Neural crest cell (in vitro differentiated cells): ENCODE measurements at regions not wholly inside any gene's neighbourhood (a gene's known extent, or its start where the extent isn't known, plus 50 kb on each side); places are given as distances from the start of the nearest gene placed in this dataset.

Experiments used
- DNase-seq: peaks from one replicate; pipeline ENCODE4 v3.0.0; 2021; ENCODE audit warnings: low read depth, mixed read lengths, low spot score
- H3K27ac Mint-ChIP-seq: one replicate; pipeline ENCODE4 v1.8.0; 2021; ENCODE audit warnings: mild to moderate bottlenecking, mixed read lengths; ENCODE audit not compliant: unreplicated experiment
- H3K27me3 Mint-ChIP-seq: 2 replicates; pipeline ENCODE4 v1.8.0; 2021; ENCODE audit warnings: low read depth, mild to moderate bottlenecking, mixed read lengths
- H3K36me3 Mint-ChIP-seq: 2 replicates; pipeline ENCODE4 v1.8.0; 2021; ENCODE audit warnings: low read depth, mild to moderate bottlenecking, mixed read lengths
- H3K4me1 Mint-ChIP-seq: 2 replicates; pipeline ENCODE4 v1.8.0; 2021; ENCODE audit warnings: mixed read lengths
- H3K4me3 Mint-ChIP-seq: one replicate; pipeline ENCODE4 v1.8.0; 2021; ENCODE audit warnings: mild to moderate bottlenecking, mixed read lengths
- H3K9me3 Mint-ChIP-seq: 2 replicates; pipeline ENCODE4 v1.8.0; 2021; ENCODE audit warnings: mixed read lengths
- TF ChIP-seq, protein P1 (sequence below): fragments of 200-600 bp; sonication (generic); conservative IDR thresholded peaks from 2 replicates; pipeline ENCODE4 v1.5.0; 2021; ENCODE audit warnings: antibody characterized with exemption, mild to moderate bottlenecking

DNA sequence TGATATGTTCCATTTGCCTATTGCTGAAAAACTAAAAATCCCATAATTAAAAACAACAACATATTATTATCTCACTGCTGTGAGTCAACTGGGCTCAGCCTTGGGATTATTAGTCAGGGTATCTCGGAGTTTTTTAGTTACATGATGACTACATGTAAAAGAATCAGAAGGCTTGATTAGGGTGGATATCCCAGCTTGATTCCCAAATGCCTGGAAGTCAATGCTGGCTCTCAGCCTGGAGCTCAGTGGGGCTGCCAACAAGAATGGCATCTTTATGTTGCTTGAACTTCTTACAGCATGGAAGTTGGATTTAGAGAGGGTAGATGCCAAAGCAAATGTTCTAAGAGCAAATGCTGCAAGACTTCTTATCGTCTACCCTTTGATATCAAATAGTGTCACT, 278.5 kb downstream of the PLOD2 start:
- Mint-ChIP-seq H3K27ac (no peak overlapping the region), H3K4me3 (no peak overlapping the region), H3K36me3 (no peaks in the 10 kb centered on the region)

GRCh38 chr3:145889730-145890129, 271.3 kb downstream of the PLOD2 start:
- no peak for DNase-seq
- H3K27me3 Mint-ChIP-seq, result no peaks in the 10 kb centered on the region
- peaks cover 3% of the 10 kb centered on the region for H3K4me1 Mint-ChIP-seq
- TF ChIP-seq, protein P1, sequence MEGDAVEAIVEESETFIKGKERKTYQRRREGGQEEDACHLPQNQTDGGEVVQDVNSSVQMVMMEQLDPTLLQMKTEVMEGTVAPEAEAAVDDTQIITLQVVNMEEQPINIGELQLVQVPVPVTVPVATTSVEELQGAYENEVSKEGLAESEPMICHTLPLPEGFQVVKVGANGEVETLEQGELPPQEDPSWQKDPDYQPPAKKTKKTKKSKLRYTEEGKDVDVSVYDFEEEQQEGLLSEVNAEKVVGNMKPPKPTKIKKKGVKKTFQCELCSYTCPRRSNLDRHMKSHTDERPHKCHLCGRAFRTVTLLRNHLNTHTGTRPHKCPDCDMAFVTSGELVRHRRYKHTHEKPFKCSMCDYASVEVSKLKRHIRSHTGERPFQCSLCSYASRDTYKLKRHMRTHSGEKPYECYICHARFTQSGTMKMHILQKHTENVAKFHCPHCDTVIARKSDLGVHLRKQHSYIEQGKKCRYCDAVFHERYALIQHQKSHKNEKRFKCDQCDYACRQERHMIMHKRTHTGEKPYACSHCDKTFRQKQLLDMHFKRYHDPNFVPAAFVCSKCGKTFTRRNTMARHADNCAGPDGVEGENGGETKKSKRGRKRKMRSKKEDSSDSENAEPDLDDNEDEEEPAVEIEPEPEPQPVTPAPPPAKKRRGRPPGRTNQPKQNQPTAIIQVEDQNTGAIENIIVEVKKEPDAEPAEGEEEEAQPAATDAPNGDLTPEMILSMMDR, result no peak
- no peak overlapping the region for H3K4me3 Mint-ChIP-seq
- H3K27ac Mint-ChIP-seq, result no peak overlapping the region
- no peaks in the 10 kb centered on the region for H3K9me3 Mint-ChIP-seq
- no peaks in the 10 kb centered on the region for H3K36me3 Mint-ChIP-seq

More for the DNA sequence above, 278.5 kb downstream of the PLOD2 start:
- TF ChIP-seq, protein P1, result no peak
- no peak for DNase-seq
- Mint-ChIP-seq H3K4me1 (no peaks in the 10 kb centered on the region), H3K27me3 (no peaks in the 10 kb centered on the region), H3K9me3 (no peaks in the 10 kb centered on the region)

- H3K27me3 Mint-ChIP-seq, result no peaks in the 10 kb centered on the region
- no peaks in the 10 kb centered on the region for H3K36me3 Mint-ChIP-seq
- H3K4me3 Mint-ChIP-seq, result no peak overlapping the region
- H3K27ac Mint-ChIP-seq, result no peak overlapping the region
- TF ChIP-seq, protein P1, result no peak
- no peak for DNase-seq
- peaks cover 3% of the 10 kb centered on the region for H3K4me1 Mint-ChIP-seq
- no peaks in the 10 kb centered on the region for H3K9me3 Mint-ChIP-seq
Observed at GRCh38 chr3:145892869-145893268, 268.1 kb downstream of the PLOD2 start.

DNA sequence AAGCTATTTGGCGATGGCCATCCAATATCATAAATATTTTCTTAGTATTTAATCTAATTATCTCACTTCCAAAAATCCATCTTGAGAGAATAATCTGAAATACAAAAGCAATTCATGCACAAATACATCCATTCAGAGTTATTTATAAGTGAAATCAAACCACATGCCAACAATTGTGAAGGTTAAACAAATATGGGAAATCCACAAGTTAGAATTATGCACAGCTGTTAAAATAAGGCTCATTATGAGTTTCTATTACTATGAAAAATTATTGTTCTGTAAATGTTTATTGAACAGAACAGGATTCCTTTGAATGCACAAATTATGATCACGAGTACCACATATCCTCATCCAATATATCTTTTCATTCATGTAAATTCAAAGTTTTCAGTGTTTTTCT, 267.7 kb downstream of the PLOD2 start:
- no peak for DNase-seq
- H3K4me1 Mint-ChIP-seq, result peaks cover 3% of the 10 kb centered on the region
- no peaks in the 10 kb centered on the region for H3K36me3 Mint-ChIP-seq
- no peaks in the 10 kb centered on the region for H3K9me3 Mint-ChIP-seq
- no peak overlapping the region for H3K27ac Mint-ChIP-seq
- TF ChIP-seq, protein P1, result no peak
- H3K4me3 Mint-ChIP-seq, result no peak overlapping the region
- H3K27me3 Mint-ChIP-seq, result no peaks in the 10 kb centered on the region

DNA sequence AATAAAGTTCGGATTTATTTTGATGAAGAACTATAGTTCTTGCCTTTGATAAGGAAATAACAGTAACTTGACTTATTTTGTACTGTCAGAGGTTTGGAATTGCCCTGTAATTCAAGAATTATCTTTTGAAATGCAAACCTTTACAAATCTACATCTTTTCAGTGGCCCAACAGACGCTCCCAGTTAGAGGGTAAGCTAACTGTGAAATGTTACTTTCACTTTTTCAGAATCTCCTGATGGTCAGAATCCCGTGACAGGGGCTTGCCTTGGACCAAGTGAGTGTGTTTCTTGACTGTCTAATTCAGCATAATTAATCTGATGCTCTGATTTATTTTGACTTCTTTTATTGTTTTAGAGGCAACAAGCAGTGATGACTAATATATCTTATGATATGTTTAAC, 262.5 kb downstream of the PLOD2 start:
- Mint-ChIP-seq H3K36me3 (no peaks in the 10 kb centered on the region), H3K9me3 (no peaks in the 10 kb centered on the region), H3K4me3 (no peak overlapping the region), H3K27me3 (no peaks in the 10 kb centered on the region), H3K4me1 (peaks cover 3% of the 10 kb centered on the region), H3K27ac (no peak overlapping the region)
- DNase-seq, result no peak
- TF ChIP-seq, protein P1, result no peak

DNA sequence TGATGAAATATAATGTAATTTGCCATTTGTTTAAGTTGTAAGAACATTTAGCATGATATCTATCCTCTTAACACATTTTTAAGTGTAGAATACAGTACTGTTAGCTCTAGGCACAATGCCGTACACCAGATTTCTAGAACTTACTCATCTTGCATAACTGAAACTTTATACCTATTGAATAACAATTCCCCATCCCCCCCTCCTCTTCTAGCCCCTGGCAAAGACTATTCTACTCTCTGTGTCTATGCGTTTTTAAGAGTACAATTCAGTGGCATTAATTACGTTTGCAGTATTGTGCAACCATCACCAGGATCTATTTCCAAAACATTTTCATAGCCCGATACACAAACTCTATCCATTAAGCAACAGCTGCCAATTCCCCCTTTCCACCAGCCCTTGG, 261.7 kb downstream of the PLOD2 start:
- no peak overlapping the region for H3K4me3 Mint-ChIP-seq
- H3K36me3 Mint-ChIP-seq, result no peaks in the 10 kb centered on the region
- no peak overlapping the region for H3K27ac Mint-ChIP-seq
- H3K9me3 Mint-ChIP-seq, result no peaks in the 10 kb centered on the region
- H3K27me3 Mint-ChIP-seq, result no peaks in the 10 kb centered on the region
- TF ChIP-seq, protein P1, result no peak
- no peak for DNase-seq
- H3K4me1 Mint-ChIP-seq, result peaks cover 3% of the 10 kb centered on the region
